ENCODE measurements at regions not wholly inside any gene's neighbourhood (a gene's known extent, or its start where the extent isn't known, plus 50 kb on each side); places are given as distances from the start of the nearest gene placed in this dataset.

GRCh38 chr4:100130964-100131363 lies 59.3 kb downstream of the DDIT4L start:
- Mint-ChIP-seq H3K4me1 (no peaks in the 10 kb centered on the region), H3K27me3 (peaks cover 4% of the 10 kb centered on the region), H3K4me3 (no peak overlapping the region)

DNA sequence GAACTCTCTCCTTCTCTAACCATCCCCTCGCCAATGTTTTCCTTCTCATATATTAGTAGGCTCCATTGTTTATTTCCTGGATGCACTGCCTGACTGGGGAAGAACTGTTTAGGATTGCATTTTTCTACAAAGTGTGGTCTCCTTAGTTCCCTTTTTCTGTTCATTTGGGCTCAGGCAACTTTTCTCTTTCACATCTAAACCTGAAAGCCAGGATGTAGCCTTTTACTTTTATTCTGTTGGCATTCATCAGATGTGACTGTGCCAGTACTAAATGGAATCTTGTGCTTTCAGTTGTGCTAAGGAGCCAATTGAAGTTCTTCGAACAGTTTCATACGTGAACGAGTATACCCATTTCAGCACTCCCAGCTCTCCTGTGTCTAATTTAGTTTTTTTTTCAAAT lies 59.8 kb downstream of the DDIT4L start:
- H3K4me1 Mint-ChIP-seq, result no peaks in the 10 kb centered on the region
- H3K27ac Mint-ChIP-seq, result no peak overlapping the region
- no peak for DNase-seq
- H3K4me3 Mint-ChIP-seq, result no peak overlapping the region
- no peaks in the 10 kb centered on the region for H3K36me3 Mint-ChIP-seq
- H3K9me3 Mint-ChIP-seq, result peaks cover 2% of the 10 kb centered on the region
- peaks cover 4% of the 10 kb centered on the region for H3K27me3 Mint-ChIP-seq

More at GRCh38 chr4:100130964-100131363, 59.3 kb downstream of the DDIT4L start:
- no peak for DNase-seq
- peaks cover 1% of the 10 kb centered on the region for H3K9me3 Mint-ChIP-seq
- H3K27ac Mint-ChIP-seq, result no peak overlapping the region
- H3K36me3 Mint-ChIP-seq, result no peaks in the 10 kb centered on the region

DNA sequence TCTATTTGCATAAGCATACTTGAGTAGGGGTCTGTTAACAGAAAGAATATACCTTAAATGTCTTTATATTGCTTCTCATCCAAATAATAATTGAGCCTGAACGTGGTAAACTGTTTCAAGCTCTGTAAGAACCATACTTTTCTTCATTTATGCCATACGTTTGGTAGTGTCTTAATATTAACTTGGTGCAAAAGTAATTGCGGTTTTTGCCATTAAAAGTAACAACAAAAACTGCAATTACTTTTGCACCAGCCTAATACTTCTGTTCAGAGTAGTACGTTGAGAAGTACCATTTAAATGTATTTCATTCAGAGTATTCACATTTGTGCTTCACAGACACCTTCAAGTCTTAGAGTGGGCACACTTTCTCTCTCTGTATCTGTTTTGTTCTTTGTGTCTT lies 60.5 kb downstream of the DDIT4L start:
- no peaks in the 10 kb centered on the region for H3K36me3 Mint-ChIP-seq
- peaks cover 4% of the 10 kb centered on the region for H3K27me3 Mint-ChIP-seq
- H3K4me1 Mint-ChIP-seq, result no peaks in the 10 kb centered on the region
- no peak for DNase-seq
- no peak overlapping the region for H3K4me3 Mint-ChIP-seq
- peaks cover 9% of the 10 kb centered on the region for H3K9me3 Mint-ChIP-seq
- no peak overlapping the region for H3K27ac Mint-ChIP-seq

DNA sequence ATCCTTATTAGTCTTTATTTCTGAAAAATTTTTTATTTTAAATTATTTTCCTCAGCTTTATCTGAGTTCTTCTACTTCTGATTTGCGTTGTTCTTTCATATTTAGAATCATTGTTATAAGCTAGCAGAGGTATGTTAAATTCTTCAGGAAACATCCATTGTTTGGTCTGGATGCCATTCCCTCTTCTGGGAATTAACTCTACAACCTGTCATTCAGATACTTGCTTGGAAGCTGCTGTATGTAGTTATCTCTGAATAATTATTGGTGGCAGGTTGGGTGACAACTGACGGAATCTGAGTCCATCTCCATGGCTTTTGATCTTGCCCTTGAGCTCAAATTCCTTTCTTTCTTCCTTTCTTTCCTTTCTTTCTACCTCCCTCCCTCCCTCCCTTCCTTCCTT lies 61.9 kb downstream of the DDIT4L start:
- no peak for DNase-seq
- Mint-ChIP-seq H3K4me1 (no peaks in the 10 kb centered on the region), H3K36me3 (no peaks in the 10 kb centered on the region), H3K27me3 (peaks cover 4% of the 10 kb centered on the region), H3K4me3 (no peak overlapping the region), H3K27ac (no peak overlapping the region), H3K9me3 (peaks cover 11% of the 10 kb centered on the region)

DNA sequence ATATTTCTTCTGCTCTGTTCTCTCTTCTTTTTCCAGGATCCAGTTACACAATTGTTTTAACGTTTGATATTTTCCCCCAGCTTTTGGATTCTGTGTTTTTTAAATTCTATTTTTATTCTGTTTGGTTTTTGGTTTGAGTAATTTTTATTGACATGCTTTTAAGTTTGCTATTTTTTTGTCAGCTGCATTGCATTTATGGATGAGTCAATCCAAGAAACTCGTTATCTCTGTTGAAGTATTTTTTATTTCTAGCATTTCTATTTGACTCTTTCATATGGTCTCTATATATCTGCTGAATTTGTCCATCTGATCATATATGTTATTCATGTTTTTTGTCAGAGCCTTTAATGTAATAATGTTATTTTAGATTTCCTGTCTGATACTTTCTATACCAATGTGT lies 65.6 kb downstream of the DDIT4L start:
- Mint-ChIP-seq H3K27ac (no peak overlapping the region), H3K9me3 (peaks cover 11% of the 10 kb centered on the region), H3K4me3 (no peak overlapping the region), H3K27me3 (peaks cover 6% of the 10 kb centered on the region), H3K4me1 (no peaks in the 10 kb centered on the region), H3K36me3 (no peaks in the 10 kb centered on the region)
- no peak for DNase-seq

GRCh38 chr4:100118181-100118580 lies 72.1 kb downstream of the DDIT4L start:
- H3K27ac Mint-ChIP-seq, result no peak overlapping the region
- H3K27me3 Mint-ChIP-seq, result peaks cover 6% of the 10 kb centered on the region
- no peaks in the 10 kb centered on the region for H3K4me1 Mint-ChIP-seq
- no peak overlapping the region for H3K4me3 Mint-ChIP-seq
- DNase-seq, result no peak
- no peaks in the 10 kb centered on the region for H3K36me3 Mint-ChIP-seq
- no peaks in the 10 kb centered on the region for H3K9me3 Mint-ChIP-seq

DNA sequence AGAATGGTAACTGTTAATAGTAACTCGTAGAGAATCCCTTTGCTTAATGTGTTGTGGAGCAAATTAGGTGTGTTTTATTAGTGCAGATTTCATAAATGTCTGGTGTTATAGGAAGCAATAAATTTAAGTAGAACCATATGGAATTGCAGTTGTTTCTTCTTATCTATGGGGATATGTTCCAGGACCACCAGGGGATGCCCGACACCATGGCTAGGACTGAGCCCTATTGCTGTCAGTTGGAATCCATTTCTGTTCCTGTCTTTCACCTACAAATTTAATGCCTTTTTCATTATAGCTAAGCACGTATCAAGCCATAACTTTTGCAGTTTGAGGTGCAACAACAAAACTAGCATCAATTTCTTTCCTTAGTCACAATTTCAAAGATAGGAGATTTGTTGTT lies 72.5 kb downstream of the DDIT4L start:
- DNase-seq, result no peak
- H3K9me3 Mint-ChIP-seq, result no peaks in the 10 kb centered on the region
- H3K27ac Mint-ChIP-seq, result no peak overlapping the region
- no peak overlapping the region for H3K4me3 Mint-ChIP-seq
- H3K27me3 Mint-ChIP-seq, result peaks cover 6% of the 10 kb centered on the region
- no peaks in the 10 kb centered on the region for H3K4me1 Mint-ChIP-seq
- H3K36me3 Mint-ChIP-seq, result no peaks in the 10 kb centered on the region

DNA sequence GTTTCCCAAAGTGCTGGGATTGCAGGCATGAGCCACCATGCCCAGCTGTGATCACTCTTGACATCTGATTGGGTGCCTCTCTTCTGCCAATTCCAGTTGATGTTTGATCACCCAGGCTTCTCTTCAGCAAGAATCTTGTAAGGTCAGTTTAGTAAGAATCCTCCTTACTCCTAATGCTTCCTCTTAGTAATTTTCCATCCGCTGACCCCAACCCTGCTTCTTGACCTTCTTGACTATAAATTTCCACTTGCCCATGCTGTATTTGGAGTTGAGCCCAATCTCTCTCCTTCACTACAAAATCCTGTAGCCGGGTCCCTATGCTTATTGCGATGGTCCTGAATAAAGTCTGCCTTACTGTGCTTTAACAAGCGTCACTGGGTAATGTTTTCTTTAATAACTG lies 75.4 kb downstream of the DDIT4L start:
- no peaks in the 10 kb centered on the region for H3K4me1 Mint-ChIP-seq
- peaks cover under 1% of the 10 kb centered on the region for H3K27me3 Mint-ChIP-seq
- H3K9me3 Mint-ChIP-seq, result no peaks in the 10 kb centered on the region
- H3K4me3 Mint-ChIP-seq, result no peak overlapping the region
- H3K27ac Mint-ChIP-seq, result no peak overlapping the region
- no peak for DNase-seq
- H3K36me3 Mint-ChIP-seq, result no peaks in the 10 kb centered on the region

GRCh38 chr4:100113732-100114131 lies 76.5 kb downstream of the DDIT4L start:
- Mint-ChIP-seq H3K4me3 (no peak overlapping the region), H3K27me3 (no peaks in the 10 kb centered on the region), H3K4me1 (peaks cover 8% of the 10 kb centered on the region), H3K27ac (no peak overlapping the region), H3K36me3 (no peaks in the 10 kb centered on the region), H3K9me3 (no peaks in the 10 kb centered on the region)
- DNase-seq, result no peak

GRCh38 chr4:100113096-100113495 lies 77.2 kb downstream of the DDIT4L start:
- no peaks in the 10 kb centered on the region for H3K9me3 Mint-ChIP-seq
- no peak overlapping the region for H3K4me3 Mint-ChIP-seq
- no peaks in the 10 kb centered on the region for H3K27me3 Mint-ChIP-seq

DNA sequence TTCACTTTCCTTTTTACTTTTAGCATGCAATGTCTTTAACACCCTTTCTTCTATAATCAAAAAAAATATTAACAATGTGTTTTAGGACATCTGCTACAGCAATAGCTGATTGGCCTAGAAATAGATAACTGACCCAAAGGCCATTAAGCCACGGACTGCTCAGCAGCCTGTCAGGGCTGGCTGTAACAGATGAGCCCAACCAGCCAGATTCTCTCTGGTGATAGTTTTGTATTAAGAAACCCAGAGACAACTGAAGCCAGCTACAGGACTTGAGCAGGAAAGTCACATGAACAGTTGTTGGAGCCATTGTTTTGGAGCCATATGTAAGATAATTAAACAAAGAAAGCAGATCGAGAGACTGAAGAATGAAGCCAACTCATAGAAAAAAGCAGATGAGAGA lies 80.3 kb downstream of the DDIT4L start:
- no peak overlapping the region for H3K4me3 Mint-ChIP-seq
- H3K36me3 Mint-ChIP-seq, result peaks cover 2% of the 10 kb centered on the region
- no peak for DNase-seq
- peaks cover 22% of the 10 kb centered on the region for H3K4me1 Mint-ChIP-seq
- H3K9me3 Mint-ChIP-seq, result no peaks in the 10 kb centered on the region
- H3K27ac Mint-ChIP-seq, result no peak overlapping the region
- no peaks in the 10 kb centered on the region for H3K27me3 Mint-ChIP-seq

More at GRCh38 chr4:100113096-100113495, 77.2 kb downstream of the DDIT4L start:
- Mint-ChIP-seq H3K27ac (no peak overlapping the region), H3K36me3 (no peaks in the 10 kb centered on the region), H3K4me1 (peaks cover 8% of the 10 kb centered on the region)
- no peak for DNase-seq

GRCh38 chr4:100108869-100109268 lies 81.4 kb downstream of the DDIT4L start:
- H3K27me3 Mint-ChIP-seq, result no peaks in the 10 kb centered on the region
- peaks cover 2% of the 10 kb centered on the region for H3K36me3 Mint-ChIP-seq
- no peak overlapping the region for H3K4me3 Mint-ChIP-seq
- H3K9me3 Mint-ChIP-seq, result no peaks in the 10 kb centered on the region
- DNase-seq, result no peak
- H3K27ac Mint-ChIP-seq, result no peak overlapping the region
- H3K4me1 Mint-ChIP-seq, result peaks cover 27% of the 10 kb centered on the region

DNA sequence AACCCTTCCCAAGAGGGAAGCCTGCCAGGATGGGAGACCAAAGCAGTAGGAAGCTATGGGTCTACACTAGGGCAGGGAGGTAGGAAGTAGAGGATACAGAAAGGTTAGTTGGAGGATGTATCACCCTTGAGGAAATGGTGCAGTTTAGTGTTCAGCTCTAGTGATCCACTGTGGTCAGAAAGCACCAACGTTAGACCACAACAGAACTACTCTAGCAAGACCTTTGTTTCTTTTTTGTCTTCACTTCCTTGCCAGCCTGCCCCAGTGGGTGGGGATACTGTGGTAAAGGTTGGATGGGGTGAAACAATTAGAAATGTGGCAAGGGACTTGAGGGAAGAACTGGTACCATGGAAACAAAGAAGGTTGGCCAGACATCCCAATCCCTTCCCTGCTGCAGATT lies 83.3 kb downstream of the DDIT4L start:
- no peaks in the 10 kb centered on the region for H3K9me3 Mint-ChIP-seq
- H3K4me3 Mint-ChIP-seq, result no peak overlapping the region
- peaks cover 2% of the 10 kb centered on the region for H3K36me3 Mint-ChIP-seq
- peak; percentile 12 for DNase-seq
- H3K4me1 Mint-ChIP-seq, result peaks cover 29% of the 10 kb centered on the region
- H3K27ac Mint-ChIP-seq, result no peak overlapping the region
- no peaks in the 10 kb centered on the region for H3K27me3 Mint-ChIP-seq

- Mint-ChIP-seq H3K27me3 (no peaks in the 10 kb centered on the region), H3K9me3 (no peaks in the 10 kb centered on the region), H3K4me3 (no peak overlapping the region), H3K27ac (no peak overlapping the region), H3K36me3 (peaks cover 4% of the 10 kb centered on the region), H3K4me1 (peaks cover 41% of the 10 kb centered on the region)
- no peak for DNase-seq
Observed at GRCh38 chr4:100103671-100104070, 86.6 kb downstream of the DDIT4L start.

- H3K27ac Mint-ChIP-seq, result no peak overlapping the region
- H3K4me1 Mint-ChIP-seq, result peaks cover 37% of the 10 kb centered on the region
- no peaks in the 10 kb centered on the region for H3K9me3 Mint-ChIP-seq
- no peak overlapping the region for H3K4me3 Mint-ChIP-seq
- H3K36me3 Mint-ChIP-seq, result peaks cover 2% of the 10 kb centered on the region
- no peaks in the 10 kb centered on the region for H3K27me3 Mint-ChIP-seq
- no peak for DNase-seq
Observed at GRCh38 chr4:100100985-100101384, 89.3 kb downstream of the DDIT4L start.

DNA sequence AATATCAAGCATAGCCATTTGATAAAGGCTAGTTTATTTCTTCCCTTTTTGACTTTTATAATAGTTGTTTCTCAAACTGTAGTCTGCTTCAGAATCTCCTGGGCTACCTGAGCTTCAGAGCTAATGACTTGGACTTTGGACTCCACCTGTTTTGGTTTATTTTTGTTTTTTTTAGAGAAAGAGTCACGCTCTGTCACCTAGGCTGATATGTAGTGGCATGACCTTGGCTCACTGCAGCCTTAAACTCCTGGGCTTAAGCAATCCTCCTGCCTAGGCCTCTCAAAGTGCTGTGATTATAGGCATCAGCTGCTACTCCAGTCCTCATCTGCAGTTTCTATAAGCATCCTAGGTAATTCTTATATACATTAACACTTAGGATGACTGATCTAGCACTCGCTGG lies 90.5 kb downstream of the DDIT4L start:
- Mint-ChIP-seq H3K27me3 (no peaks in the 10 kb centered on the region), H3K4me1 (peaks cover 46% of the 10 kb centered on the region), H3K9me3 (no peaks in the 10 kb centered on the region), H3K27ac (no peak overlapping the region), H3K4me3 (no peak overlapping the region), H3K36me3 (peaks cover 2% of the 10 kb centered on the region)
- DNase-seq, result no peak

- no peak overlapping the region for H3K4me3 Mint-ChIP-seq
- H3K9me3 Mint-ChIP-seq, result no peaks in the 10 kb centered on the region
- DNase-seq, result no peak
- H3K27ac Mint-ChIP-seq, result no peak overlapping the region
- peaks cover 51% of the 10 kb centered on the region for H3K4me1 Mint-ChIP-seq
- no peaks in the 10 kb centered on the region for H3K27me3 Mint-ChIP-seq
- H3K36me3 Mint-ChIP-seq, result peaks cover 2% of the 10 kb centered on the region
Observed at GRCh38 chr4:100098681-100099080, 91.6 kb downstream of the DDIT4L start.
